ENCODE measurements at regions not wholly inside any gene's neighbourhood (a gene's known extent, or its start where the extent isn't known, plus 50 kb on each side); places are given as distances from the start of the nearest gene placed in this dataset.

DNA sequence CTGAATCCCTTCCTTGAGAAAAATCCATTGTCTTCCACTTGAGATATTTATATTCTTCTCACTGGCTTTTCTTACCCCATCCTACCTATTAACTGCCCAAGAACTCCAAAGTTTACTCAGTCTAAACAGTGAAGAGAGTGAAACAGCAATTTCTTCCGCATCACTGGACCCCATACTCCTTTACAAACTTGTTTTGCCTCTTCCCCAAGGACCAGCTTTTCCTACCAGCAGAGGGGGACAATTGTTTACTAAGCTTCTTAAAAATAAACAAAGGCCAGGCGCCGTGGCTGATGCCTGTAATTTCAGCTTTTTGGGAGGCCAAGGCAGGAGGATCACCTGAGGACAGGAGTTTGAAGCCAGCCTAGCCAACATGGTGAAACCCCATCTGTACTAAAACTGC lies 52.0 kb downstream of the LRATD1 start:
- no peak for DNase-seq (ENCODE audit: low spot score)

DNA sequence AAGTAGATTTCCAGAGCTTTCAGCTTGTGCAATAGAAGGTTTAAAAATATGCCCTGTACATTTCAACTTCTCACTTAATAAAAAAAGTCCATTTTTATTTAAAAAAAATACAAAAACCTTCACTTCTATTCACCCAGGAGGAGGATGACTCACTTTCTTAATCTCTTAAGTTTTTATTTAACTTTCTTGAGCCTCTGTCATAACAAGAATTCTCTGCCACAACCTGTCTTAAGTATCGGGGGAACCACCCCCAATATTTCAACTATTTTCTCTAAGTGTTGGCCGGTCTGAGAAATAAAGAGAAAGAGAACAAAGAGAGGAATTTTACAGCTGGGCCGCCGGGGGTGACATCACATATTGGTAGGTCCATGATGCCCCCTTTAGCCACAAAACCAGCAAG lies 58.4 kb downstream of the LRATD1 start:
- ATAC-seq (no peak), DNase-seq (ENCODE audit: low spot score) (no peak)

More for the DNA sequence above, 52.0 kb downstream of the LRATD1 start:
- ATAC-seq, result no peak

DNA sequence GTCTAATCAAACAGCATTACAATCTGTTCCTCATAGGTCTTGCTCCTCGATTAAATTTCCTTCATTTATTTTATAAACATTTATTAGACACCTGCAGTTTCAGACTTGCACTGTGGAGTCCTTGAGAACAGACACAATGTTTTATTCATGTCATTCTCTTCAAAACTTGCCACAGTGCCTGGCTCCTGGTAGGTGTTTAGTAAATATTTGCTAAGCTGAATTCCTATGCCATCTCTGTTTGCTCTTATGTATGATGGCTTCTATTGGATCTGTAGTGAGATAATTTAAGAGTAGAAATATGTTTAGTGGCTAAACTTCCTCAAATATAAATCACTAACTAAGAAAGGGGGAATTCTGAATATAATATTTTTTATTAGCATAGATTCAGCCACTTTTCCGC lies 61.4 kb downstream of the LRATD1 start:
- ATAC-seq, result no peak
- no peak for DNase-seq (ENCODE audit: low spot score)

DNA sequence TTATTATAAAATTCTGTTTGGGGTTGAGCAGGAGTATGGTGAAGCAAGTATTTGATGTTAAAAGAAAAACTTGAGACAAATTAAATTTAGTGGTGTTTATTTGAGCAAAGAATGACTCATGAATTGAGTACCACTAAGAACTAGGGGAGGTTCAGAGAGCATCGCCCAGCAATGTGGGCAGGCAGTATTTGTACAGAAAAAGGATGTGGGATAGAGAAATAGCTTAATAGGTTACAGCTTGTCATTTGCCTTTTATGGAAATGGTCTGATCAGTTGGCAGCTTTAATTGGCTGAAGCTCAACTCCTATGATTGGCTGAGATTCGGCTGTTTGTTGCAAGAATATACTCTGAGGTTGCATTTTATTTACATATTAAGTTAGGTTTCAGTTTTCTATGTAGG lies 68.2 kb downstream of the LRATD1 start:
- DNase-seq (ENCODE audit: low spot score) (no peak), ATAC-seq (no peak)

DNA sequence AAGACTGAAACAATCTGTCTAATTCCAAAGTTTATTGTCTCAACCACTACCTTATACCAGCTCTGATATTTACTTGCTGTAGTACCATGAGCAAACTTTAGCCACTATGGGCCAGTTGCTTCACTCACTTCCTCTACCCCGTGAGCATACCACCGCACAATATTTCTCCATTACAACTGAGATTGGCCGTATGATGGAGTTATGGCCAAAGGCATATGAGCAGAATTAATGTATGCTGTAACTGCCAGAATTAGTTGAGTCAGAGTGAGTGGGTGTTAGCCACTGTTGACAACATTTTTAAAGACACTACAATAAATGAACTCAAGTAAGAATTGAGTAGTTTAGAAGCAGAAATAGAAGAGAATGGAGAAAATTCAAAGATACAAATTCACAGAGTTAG lies 69.7 kb downstream of the LRATD1 start:
- ATAC-seq (no peak), DNase-seq (ENCODE audit: low spot score) (no peak)

DNA sequence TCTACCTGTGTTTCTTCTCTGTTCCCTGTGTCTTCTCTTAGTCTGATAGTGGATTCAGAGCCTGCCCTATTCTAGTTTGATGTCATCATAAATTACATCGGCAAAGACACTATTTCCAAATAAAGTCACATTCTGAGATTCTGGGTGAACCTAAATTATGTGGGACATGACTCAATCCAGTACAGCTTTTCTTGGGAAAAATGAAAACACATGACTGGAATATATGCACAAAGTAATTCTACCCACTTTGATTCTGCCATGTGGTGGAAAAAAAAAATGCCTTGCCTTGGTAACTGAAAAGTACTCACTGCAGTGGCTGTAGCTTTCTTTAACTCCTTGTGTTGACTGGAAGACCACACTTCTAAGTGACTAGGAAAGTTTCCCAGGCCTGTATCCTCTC lies 73.7 kb downstream of the LRATD1 start:
- no peak for DNase-seq (ENCODE audit: low spot score)
- no peak for ATAC-seq

DNA sequence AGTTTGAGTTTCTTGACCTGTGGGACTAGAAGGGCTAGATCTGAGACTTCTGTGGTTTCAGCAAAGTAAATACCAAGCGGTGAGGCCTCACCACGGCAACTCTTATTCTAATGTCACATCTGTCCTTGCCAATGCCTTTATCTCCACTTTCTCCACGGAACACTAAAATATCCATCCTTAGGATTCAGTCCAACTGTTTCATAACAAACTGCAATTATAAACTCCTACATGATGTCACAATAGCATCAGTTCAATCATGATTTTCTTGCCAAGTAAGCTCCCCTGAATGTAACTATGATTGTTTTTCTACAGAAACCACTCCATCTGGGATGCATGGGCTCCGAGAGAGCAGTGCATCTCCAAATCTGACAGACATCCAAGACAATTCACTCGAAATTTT lies 79.6 kb downstream of the LRATD1 start:
- ATAC-seq (no peak), DNase-seq (ENCODE audit: low spot score) (no peak)

DNA sequence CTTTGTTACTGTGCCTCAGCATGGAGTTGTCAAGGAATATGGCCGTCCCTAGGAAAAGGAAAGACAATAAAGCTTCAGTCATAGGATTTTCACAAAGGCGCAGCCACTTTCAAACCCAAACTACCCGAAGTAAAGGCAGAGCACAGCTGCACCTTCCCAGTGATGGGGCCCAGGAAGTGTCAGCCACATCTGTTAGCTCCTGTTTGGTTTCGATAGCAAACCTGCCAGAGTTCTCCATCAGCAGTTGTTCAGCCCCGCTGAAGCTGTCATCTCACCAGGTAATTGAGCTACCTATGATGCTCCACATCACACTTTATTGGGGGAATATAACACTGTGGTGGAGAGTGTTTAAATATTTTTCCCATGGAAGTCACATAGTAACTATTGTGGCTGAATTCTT lies 80.7 kb downstream of the LRATD1 start:
- DNase-seq (ENCODE audit: low spot score), result no peak
- ATAC-seq, result no peak

DNA sequence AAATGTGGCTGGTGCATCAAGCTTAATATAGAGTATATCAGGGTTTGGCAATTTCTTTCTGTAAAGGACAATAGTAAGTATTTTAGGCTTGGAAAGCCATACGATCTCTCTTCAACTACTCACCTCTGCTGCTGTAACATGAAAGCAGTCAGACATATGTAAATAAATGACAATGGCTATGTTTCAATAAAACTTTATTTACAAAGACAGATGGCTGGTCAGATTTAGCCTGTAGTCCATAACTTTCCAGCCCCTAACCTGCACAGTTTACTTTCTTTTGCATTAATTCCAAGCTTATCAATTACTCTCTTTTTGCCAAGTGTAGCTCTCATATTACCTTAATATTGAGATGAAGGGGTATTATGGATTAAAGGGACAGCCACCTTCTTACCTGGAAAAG lies 83.1 kb downstream of the LRATD1 start:
- ATAC-seq (no peak), DNase-seq (ENCODE audit: low spot score) (no peak)

DNA sequence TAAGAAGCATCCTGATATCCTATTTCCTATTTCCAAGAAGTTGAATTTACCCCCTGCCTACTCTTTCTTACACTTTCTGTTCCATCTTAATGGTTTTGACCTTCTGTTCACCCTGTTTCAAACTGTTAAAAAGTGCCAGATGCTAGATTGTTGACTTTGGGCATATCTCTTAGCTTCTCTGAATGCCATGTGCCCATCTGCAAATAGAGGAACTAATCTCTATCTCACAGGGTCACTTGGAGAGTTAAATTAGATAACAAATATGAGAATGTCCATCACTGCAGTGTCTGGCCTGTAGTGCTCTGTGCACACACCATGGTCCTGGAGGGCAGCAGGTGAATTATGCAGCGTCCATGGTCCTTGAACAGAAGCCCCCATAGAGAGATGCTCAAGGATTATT lies 83.8 kb downstream of the LRATD1 start:
- DNase-seq (ENCODE audit: low spot score) (no peak), ATAC-seq (no peak)

DNA sequence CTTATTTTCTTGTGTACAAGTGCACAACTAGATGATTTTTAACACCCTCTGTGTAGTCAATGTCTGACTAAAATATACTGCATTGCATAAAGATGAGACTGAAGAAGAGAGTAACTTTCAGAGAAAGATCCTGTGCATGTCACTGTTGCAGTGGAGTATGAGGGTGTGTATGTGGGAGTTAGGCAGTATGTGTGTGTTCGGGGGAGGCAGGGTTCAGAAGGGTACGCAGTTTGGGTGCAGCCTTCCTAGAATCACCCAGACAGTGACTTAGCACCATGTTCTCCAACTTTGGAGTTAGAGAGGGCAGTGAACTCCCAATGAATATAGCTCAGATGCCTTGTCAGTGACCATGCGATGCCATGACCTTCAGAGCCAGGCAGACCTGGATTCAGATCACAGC lies 84.6 kb downstream of the LRATD1 start:
- ATAC-seq, result no peak

DNA sequence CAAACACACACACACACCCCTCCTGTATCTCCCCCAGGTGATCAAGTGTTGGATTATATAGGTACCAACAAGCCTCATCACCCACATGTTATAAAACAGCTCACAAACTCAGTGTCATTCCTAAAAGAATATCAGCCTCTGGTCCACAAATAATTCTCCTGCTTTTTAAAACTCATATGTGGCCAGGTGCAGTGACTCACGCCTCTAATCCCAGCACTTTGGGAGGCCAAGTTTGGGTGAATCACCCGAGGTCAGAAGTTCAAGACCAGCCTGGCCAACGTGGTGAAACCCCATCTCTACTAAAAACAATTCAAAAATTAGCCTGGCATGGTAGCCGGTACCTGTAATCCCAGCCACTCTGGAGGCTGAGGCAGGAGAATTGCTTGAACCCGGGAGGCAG lies 87.8 kb downstream of the LRATD1 start:
- DNase-seq (ENCODE audit: low spot score), result no peak

More for the DNA sequence above, 84.6 kb downstream of the LRATD1 start:
- DNase-seq (ENCODE audit: low spot score), result no peak

DNA sequence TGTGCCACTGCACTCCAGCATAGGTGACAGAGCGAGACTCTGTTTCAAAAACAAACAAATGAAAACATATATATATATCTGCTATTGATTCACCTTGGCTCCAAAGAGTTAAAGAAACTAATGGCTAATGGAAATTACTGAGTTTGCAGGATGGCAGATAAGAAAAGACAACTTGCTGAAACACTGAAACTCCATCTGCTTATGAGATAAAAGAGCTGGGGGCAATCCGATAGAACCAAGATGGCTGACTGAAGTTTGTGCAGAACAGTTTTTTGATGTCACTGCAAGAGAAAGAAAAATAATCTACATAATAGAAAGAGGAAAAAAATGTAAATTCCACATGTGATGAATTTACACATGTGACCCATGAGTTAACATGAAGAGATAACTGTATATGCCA lies 88.2 kb downstream of the LRATD1 start:
- no peak for DNase-seq (ENCODE audit: low spot score)
- no peak for ATAC-seq

More for the DNA sequence above, 87.8 kb downstream of the LRATD1 start:
- ATAC-seq, result no peak

DNA sequence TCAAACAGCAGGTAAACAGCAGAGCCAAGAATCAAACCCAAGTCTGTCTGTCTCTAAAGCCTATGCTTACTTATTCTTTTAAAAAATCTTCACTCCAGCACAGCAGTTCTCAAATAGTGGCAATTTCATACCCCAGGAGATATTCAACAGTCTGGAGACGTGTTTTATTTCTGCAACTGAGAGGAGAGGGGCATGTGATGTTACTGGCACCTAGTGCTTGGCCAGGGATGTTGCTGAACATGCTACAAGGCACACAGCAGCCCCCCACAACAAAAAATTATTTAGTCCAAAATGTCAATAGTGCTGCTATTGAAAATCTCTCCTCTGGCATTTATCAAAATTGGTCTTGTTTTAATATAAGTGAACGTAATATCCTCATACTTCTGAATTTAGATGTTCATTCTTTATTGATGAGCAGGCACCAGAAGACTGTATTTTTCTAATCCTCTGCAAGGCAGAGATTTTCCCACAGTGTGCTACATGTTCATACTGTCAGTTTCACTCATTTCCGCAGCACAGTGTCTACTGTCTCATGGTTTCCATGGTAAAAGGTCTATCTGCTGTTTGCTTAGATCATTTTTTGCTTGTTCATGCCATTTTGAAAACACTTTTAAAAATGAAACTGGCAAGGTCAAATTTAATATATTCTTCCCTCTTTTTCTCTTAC lies 90.5 kb downstream of the LRATD1 start:
- DNase-seq (ENCODE audit: low spot score), result no peak
- ATAC-seq, result no peak

DNA sequence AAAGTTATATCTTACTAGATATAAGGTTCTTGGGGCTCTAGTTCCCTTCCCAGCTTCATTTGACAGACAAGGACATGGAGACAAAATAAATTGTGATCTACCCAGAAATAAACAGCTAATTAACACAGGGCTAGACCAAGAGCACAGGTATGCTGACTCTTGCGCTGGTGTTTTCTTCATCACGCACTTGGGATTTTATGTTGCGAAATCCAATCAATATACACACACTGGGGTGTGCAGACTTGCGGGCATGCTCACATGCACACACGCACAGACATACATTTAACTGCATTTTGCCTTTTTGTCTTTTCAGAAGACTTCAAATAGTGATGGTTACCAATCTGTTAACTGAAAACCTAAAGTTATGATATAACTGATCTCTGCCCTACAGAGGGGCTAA lies 91.2 kb downstream of the LRATD1 start:
- no peak for ATAC-seq
- no peak for DNase-seq (ENCODE audit: low spot score)

DNA sequence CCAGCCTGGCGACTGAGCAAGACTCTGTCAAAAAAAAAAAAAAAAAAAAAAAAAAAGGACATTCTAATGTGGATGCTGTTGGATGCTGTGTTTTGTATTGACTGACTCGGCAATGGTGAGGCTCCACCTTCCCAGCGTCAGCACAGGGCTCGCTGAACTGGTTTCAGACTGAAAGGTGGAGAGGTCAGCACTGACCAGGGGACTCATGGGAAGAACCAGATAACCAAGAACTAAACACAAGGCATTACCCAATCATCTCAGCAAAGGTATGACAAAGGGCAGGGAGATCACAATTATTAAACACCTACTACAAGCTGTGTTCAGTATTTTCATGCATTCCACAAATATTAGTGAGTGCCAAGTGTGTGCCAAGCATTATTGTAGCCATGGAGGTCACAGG lies 103.2 kb downstream of the LRATD1 start:
- no peak for DNase-seq (ENCODE audit: low spot score)
- ATAC-seq, result no peak

DNA sequence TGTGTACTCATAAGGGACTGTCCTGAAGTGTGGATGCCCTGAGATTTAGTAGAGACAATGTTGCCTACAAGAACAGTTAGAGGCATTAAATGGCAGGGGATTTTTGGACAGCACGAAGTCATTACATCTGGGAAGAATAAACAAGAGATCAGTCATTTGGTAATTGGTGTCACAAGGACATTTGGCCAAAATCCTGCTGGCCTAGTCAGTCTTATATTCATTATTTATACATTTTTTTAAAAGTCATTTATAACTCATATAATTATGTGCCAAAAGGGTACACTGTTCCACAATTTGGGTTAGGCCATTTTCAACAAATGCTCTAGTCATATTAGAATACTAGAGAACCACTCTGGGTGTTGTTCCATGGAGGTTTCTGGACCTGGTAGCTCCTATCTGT lies 104.7 kb downstream of the LRATD1 start:
- no peak for ATAC-seq
- DNase-seq (ENCODE audit: low spot score), result no peak

DNA sequence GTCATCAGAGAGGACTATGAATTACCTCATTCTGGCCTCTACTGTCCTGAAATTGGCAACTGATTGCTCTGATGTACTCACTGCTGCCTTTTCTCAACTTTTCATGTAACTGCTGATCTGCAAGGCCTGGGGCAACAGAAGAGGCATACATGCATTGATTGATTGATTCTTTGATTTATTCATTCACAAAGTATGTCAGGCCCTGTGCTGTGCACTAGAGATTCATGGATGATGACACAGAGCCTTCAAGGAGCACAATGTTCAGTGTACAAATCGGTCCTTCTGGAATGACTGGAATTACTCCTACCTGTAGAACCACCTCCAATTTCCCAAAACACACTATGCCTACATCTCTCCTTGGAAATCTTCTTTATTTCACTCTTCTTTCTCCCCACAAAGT lies 111.3 kb downstream of the LRATD1 start:
- DNase-seq (ENCODE audit: low spot score) (no peak), ATAC-seq (no peak)

DNA sequence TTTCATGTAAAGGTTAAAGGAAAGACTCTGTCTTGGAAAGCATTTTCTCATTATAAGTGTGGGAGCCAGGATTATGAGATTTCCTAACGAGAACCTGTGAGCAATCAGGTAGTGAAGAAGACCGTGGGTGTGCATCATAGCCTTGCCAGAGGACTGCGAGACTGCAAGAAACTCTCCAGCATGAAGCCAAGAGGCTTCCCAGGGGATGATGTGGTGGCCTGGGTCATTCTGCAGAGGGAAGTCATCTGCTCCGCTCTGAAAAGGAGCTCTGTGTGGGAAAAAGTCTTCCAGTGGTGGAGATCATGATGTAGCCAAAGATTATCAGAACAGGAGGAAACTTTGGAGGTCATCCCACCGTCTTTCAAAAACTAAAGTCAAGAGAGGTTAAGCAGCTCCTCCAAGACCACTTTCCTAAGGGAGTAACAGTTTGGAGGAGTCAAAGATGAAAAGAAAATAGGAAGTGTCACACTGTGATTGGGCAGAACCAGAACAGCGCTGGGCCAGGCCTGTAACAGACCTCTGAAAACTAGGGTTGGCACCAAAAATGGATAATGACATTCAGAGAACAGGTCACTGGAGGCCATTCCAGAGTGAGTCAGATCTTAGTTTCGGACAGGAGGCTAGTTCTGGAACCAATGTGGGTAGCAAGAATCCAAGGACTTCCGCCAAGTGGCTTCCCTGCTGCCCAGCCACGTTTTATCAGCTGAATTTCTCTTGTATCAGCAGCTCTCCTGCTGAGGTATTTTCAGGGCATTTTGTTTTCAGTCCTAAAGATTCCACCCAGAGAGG lies 113.0 kb downstream of the LRATD1 start:
- ATAC-seq (no peak), DNase-seq (ENCODE audit: low spot score) (no peak)

DNA sequence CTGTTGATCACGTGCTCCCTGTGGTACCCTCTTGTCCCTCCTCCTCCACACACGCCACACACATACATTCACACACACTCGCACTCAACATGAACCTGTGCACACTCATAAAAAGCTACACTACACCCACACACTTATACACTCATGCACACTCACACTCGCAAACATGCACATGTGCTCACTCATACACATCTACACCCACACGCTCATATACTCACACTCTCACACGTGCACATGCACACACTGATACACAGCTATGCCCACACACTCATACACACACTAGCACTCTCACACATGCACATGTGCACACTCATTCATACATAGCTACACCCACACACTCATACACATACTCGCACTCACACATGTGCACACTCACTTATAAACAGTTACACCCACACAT lies 113.6 kb downstream of the LRATD1 start:
- DNase-seq (ENCODE audit: low spot score) (no peak), ATAC-seq (no peak)

DNA sequence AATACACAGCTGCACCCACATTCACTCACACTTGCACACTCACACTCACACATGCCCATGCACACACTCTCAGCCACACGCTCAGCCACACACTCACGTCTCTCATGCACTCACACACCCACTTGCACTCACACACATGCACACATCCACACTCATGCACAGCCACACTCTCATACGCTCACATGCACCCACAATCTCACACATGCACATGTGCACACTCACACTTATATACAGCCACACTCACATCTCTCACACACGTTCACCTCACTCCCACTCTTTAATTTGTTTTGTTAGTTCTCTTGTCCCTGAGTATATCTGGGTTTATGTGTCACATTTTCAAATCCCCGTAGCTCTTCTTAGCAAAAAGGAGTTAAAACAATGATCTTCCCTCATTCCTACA lies 114.9 kb downstream of the LRATD1 start:
- DNase-seq (ENCODE audit: low spot score) (no peak), ATAC-seq (no peak)

DNA sequence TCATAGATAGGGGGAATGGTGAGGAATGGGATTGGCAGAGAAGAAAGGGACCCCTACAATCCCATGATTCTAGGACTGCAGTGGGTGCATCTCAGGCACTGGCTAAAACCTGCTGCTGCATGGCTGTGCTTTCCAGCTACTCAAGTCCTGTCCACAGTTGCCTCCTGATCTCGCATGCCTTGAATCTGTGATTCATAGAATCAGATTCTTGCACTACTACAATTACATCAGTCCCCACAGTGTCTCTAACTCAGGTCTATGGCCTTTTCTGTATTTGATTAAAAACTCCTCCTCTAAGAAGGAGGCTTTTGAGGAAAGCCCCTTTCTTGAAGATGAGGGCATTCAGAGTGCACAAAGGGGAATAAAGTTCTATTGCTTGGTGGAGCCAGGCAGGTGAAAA lies 117.4 kb downstream of the LRATD1 start:
- DNase-seq (ENCODE audit: low spot score) (no peak), ATAC-seq (no peak)

DNA sequence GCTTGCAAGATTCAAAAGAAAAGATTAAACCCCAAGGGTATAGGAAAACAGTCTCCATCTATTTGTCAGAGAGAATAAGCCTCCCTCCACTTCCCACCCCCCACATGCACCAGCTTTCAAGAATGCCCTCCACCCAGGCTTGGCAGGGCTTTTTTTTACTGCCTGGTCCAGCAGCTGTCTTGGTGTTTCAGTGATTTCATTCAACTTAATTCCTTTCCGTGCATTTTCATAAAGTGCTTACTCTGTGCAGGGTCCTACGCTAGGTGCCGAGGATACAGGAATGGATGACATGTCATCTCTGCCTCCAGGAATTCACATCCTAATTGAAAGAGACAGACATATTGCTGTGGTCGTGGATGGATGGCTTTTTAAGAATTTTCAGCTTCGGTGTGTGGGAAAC lies 117.9 kb downstream of the LRATD1 start:
- ATAC-seq (no peak), DNase-seq (ENCODE audit: low spot score) (no peak)

All from left lobe of liver (tissue), 2 donors.